NOMO-1 treated with DMSO at 0.1 percent for 48 hours (cell line): ENCODE measurements at regions not wholly inside any gene's neighbourhood (a gene's known extent, or its start where the extent isn't known, plus 50 kb on each side); places are given as distances from the start of the nearest gene placed in this dataset.
"Not testable (repeated sequence)": the region's sequence is repeated elsewhere in the genome, so short reads cannot be mapped to it uniquely, and the experiment has no call there.

Source experiments
- DNase-seq: peaks from one replicate; lab custom pipeline; 2025; ENCODE audit not compliant: unreplicated experiment; lab: John Stamatoyannopoulos, UW

DNA sequence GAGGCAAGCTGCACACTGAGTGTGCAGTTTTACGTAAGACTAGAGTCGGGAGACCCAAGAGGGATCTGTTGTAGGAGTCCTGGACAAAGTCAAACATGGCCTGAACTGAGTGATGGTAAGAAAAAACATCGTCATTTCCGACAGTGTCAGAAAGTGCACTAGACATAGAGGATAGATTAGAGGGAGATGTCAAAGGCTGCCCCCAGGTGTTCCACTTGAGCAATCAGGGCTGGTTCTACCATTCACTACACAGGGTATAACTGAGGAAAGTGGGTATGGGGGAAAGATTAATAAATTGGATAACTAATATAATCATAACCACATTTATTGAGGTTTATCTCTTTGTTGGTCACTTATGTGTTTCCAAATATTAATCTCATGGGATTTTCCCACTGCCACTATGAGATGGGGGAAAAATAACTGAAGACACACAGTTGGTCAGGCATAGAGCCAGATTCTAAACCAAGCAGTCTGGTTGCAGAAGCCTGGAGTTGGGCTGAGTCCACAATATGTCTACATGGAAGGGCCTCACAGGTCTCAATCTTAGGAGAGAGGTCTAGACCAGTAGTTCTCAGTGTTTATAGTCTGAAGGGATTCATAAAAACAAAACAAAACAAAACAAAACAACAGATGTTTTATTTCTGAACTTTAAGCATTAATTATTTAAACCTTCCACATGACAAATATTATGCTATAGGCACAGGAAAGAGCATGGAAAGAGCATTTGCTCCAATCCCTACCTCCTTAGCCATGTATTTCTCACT lies 766.5 kb downstream of the NTRK3 start:
- no peak for DNase-seq

DNA sequence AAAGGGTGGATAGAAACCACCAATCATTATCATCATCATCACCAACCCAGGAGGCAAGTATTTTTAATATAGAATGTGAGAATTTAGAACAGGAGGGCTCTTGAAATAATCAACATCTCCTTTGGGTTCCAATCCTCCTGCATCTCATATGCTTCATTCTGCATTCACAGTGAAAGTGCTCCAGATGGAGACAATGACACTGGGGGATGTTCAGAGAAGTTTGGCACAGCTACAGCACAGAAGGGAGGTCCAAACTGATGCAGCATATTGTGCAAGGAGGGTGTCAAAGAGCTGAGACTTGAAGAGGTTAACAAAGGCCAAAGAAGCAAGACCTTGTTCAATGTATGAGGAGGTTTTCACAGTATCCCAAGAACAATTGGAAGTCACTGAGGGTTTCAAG lies 767.1 kb downstream of the NTRK3 start:
- DNase-seq = no peak

DNA sequence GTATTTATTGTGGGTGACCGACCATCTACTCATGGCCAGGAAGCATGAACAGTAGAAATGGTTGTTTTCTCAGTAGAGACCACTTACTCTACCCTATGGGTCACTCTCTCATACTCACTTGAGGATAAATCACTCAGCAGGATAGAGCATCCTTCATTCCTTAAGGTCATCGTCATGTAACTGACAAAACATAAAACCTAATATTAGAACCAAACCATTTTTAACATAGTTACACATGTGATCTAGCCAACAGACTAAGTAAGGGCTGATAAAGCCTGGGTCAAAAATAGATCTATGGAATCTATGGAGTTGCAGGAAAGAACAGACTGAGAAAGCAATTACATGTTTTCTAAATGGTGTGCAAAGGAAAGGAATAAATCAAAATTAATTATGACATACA lies 769.1 kb downstream of the NTRK3 start:
- DNase-seq = no peak

DNA sequence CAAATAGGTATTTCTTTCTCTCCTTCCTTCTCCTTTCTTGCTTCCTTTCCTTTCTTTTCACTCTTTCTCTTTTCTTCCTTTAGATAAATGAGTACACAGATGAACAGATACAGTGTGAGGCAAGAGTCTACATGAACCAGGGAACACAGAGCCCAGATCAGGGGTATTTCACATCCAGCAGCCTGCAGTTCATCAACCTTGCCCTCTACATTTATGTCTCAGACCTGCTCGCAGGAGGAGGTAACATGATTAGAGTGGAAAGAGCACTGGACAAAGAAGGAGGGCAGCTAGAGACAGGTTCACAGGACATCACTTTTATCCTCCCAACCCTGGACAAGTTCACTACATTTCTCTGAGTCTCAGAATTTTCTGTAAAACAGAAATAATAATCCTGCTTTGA lies 773.1 kb downstream of the NTRK3 start:
- no peak for DNase-seq

DNA sequence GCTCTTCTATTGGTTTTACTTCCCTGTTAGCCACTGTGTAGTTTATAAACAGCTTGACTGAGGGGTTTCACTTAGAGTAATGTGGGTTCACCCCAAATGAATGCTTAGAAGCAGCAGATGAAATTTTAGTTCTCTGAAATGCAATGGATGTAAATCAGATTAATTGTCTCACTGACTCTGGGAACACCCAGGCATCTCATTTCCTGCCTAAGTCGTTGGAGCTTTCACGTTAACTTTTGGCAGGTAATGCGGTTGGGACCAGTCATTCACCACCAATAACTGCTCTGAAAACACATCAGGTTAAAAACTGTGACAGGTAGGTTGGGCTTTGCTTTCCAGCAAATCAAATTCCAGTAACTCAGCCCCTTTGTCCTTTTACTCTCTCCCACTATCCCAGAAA lies 775.4 kb downstream of the NTRK3 start:
- no peak for DNase-seq

DNA sequence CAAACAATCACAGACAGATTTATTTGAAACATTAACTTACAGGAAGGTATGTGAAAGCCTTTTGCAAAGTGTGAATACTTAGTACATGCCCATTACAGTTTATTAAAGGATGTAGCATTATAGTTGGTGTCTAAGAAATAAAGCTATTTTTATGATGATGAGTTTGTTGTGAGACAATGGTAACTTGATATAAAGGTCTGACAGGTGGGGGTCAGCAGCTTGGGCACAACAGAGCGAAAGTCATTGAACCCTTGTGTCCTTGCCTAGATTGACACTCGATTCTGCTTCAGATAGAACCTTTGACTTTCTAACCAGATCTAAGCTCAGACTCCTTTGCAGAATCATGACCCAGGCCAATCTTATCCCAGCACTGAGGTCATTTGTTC lies 777.9 kb downstream of the NTRK3 start:
- no peak for DNase-seq

DNA sequence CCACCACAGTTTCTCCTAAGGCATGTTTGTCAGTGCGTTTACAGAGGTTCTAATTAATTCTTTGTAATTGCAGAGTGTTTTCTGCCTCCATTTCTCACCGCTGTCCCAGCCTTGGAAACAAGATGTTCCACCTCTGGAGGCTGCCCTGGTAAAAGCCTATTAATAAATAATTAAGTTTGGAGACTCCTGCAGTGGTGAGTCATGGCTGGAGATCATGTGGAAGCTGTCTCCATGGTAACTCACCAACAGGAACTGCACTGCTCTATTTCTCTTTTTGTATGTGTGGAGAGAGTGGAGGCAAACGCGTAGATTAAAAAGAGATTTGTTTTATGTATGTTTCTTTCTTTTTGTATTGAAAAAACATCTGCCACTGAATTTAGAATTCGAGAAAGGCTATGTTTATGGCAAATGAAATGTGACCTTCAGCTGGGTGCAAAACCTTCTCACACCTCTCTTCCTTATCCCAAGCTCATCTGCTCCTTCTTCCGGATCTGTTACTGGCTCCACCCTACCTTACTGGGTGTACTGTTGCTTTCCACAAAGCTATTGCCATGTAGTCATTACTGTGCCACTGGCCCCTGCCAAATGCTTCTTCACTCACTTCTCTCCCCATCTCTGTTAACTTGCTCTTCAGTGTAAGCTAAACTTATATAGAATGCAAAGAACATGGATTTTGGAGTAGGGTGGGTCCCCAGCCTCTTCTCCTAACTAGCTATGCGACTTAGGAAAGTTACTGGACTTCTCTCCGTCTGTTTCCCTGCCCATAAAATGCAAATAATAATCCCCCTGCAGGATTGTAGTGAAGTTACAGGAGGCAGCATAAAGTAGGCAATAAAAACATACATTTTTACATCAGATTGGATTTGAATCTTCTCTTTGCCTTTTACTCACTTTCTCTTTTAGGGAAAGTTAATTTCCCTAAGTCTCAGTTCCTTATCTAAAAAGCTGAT lies 778.5 kb downstream of the NTRK3 start:
- DNase-seq = peak; percentile 67

DNA sequence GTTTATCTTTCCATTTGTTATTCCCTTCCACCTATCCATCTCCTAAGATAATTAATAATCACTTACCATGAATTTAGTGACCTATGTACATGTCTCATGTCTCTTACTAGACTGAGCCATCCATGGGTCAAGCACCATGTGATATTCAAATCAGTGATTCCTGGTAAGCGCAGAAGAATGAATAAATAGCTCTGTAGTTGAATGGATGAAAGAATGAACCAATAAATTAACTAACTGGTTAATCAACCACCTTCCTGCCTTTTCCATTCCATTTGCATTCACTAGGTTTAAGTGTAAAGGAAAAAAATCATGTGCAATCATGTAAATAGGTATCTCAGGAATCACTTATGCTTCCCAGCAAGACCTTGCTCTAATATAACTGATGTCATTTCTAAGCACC lies 779.5 kb downstream of the NTRK3 start:
- DNase-seq = no peak

DNA sequence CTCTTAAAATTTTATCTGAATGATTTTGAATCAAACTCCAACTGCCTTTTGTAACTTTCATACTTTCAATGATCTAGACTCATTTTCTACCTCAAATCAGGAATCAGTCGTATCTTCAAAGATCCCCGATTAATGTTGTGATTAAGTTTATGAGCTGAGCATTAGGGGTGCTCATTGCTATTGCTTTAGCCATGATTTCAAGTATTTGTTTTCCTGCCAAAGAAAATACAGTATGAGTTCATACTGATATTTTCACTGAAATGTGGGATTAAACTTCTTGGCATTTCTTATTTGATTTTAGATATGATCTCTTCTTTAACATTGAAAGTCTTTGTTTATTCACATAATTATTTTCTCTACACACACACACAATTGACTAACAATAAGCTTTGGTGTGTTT lies 785.6 kb downstream of the NTRK3 start:
- DNase-seq = no peak

DNA sequence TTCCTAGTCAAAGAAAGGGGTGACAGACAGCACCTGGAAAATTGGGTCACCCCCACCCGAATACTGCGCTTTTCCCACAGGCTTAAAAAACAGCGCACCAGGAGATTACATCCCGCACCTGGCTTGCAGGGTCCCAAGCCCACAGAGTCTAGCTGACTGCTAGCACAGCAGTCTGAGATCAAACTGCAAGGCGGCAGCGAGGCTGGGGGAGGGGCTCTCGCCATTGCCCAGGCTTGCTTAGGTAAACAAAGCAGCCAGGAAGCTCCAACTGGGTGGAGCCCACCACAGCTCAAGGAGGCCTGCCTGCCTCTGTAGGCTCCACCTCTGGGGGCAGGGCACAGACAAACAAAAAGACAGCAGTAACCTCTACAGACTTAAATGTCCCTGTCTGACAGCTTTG lies 792.6 kb downstream of the NTRK3 start:
- DNase-seq = not testable (repeated sequence)

DNA sequence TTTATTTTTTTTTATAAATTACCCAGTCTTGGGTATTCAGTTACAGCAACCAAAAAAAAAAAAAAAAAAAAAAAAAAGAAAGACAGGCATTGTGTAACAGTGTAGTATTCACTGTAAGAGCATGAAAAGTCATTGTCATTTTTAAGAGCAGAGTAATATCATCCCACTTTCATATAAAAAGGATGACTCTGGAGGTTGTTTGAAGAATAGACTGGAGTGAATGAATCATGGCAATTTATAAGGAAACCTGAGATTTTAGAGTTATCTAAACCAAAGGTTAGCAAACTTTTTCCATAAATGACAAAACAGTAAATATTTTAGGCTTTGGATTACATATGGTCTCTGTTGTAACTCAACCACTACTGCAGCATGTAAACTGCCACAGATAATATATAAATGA lies 794.9 kb downstream of the NTRK3 start:
- no peak for DNase-seq

DNA sequence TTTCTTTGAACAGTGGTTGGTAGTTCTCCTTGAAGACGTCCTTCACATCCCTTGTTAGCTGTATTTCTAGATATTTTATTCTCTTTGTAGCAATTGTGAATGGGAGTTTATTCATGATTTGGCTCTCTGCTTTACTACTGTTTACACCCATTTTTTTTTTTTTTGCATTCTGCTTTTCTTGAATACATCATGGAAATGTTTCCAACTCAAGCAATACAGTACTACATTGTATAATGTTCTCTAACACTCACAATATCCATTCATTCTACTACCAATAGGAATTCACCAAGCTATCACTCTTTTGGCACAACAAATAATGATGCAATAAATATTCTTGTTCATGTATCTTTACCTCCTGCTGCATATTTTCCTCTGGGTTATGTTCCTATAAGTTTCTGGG lies 801.7 kb downstream of the NTRK3 start:
- DNase-seq = no peak

DNA sequence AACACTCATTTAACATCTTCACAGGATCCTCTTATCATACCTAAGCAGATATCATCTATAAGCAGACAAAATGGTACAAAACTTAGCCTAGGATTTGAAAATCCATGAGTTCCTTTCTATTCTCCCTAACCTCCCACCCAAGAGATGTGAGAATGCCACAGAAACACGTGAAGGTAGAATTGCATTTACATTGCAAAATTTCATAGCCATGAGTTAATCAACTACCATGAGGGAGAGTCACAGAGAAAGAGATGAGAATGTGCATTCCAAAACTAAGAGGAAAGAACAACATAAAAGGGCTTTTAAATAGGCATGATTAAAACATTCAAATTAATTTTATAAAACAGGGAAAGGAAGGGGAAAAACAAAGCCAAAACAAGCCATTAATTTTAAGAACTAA lies 806.2 kb downstream of the NTRK3 start:
- no peak for DNase-seq

DNA sequence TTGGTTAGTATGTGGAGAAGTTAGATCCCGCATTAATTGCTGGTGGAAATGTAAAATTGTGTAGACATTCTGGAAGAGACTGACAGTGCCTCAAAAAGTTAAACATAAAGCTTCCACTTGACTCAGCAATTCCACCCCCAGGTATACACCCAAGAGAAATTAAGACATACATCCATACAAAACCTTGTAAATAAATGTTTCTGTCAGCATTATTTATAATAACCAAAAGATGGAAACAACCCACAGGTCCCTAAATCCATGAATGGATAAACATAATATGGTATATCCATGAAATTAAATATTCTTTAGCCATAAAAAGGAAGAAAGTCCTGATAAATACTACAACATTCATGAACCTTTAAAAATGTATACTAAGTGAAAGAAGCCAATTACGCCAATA lies 817.4 kb downstream of the NTRK3 start:
- no peak for DNase-seq

DNA sequence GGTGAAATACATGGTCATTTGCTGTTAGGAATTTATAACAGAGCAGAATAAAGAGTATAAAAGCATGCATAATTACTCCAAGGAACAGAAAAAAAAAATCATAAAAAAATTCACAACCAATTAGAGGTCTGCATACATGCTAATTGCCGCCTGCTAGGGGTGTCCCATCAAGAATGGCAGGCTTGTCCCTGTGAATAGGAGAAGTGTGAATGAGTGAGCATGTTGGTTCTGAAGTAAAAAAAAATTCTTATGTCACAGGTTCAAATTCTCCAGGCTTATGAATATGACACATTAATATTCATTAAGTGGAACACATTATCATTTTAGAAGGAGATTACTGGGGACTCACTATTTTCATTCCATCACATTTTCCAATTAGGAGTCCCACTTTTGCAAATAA lies 822.7 kb downstream of the NTRK3 start:
- peak; percentile 18 for DNase-seq

DNA sequence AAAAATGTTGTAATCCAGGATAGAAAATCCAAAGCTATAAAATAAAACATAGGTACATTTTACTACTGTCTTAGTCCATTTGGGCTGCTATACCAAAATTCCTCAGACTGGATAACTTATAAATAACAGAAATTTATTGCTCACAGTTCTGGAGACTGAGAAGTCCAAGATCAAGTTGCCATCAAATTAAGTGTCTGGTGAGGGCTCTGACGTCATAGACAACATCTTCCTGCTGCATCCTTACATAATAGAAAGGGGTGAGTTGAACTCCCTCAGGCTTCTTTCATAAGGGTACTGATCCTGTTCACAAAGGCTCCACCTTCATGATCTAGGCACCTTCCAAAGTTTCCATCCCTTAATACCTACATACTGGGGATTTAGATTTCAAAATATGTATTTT lies 826.8 kb downstream of the NTRK3 start:
- no peak for DNase-seq

DNA sequence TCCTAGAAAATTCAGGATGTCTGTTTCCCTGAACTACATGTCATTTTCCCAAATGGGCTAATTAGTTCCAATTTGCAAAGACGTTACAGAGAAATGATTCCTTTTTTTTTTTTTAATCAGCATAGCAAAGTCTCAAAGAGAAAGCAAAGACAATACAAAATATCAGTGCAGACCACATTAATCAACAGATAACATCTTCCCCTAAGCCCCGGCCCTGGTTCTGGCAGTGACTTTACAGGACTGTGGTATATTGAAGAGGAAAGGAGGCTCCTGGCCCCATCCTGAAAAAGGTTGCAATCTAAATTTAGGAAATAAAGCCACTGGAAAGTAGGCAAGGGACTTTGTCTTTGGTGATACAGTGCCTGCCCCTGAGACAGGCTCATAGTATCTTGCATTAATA lies 836.5 kb downstream of the NTRK3 start:
- DNase-seq = no peak

DNA sequence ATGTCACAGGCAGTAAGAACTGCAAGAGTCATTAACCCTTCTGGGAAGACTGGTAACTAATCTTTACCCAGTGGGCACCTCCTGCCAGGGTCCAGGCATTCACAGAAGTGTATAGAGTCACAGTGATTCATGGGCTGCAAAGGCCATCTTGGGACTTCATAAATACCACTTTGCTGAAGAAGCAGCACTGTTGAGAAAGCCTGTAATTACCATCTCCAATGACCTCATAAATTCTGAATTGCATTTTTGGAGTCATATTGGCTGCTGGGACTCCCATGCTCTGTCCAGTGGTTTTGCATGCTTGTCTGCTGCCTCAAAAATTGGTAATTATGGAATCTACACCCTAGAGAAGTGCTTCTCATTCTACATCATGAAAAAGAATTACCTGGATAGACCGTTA lies 837.2 kb downstream of the NTRK3 start:
- no peak for DNase-seq

DNA sequence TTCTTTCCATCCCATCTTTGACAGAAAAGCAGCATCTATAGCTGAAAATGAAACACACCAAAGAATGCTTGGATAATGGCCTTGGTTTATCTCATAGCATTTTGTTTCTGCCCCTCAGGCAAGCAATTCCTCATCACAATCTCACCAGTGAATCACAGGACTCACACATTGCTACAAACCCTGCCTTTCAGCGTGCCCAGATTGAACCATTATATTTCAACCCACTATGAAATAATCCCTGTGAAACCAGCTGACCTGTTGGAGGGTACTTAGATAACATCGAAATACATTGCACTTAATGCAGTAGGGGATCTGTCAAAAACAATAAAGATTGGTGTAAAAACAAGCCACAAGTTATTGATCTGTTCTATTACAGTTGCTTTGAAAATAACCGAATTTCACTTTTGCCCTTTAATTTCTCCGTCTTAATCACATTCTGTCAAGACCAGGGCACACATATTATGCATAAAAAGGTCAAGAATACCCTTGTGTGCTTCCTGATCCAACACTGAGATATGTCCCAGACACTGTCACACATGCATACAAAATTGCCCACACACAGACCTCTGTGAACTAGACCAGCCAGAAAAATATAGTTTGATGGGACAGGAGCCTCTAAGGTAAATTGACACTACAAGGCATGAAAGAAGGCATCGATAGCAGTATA lies 839.8 kb downstream of the NTRK3 start:
- DNase-seq = no peak

DNA sequence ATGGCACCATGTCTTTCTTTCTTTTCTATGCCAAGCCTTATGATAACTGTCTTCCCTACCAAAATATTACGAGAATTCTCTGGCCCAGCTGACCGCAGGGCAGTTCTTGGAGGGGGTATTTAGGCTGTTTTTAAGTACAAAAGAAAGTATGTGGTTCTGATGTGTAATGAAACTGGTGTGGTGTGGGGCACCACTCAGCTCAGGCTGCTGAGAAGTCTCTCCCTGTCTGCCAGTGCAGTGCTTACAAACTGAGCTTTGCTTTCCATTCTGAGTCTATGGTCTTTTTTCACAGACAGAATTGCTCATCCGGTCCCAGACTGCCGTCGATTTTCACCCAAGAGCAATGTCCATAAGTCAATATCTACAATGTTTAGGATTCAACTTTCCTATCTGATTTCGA lies 847.6 kb downstream of the NTRK3 start:
- DNase-seq = no peak

DNA sequence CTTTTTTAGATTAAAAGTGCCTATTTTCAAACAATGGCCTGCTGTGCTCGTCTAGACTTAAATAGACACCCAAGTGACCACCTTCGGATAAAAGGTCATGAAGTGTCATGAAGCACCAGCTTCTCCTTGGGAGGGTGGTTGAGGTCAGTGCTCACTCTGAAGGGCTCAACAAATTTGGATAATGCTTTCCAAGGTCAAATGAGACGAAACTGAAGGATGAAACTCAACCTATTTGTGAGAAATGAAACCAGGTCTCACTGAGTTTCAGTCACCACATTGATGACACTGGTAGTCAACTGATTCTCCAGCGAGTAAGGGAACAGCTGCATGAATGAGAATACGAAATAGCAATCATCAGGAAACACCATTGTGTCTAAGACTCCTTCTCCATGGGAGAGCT lies 852.6 kb downstream of the NTRK3 start:
- no peak for DNase-seq

DNA sequence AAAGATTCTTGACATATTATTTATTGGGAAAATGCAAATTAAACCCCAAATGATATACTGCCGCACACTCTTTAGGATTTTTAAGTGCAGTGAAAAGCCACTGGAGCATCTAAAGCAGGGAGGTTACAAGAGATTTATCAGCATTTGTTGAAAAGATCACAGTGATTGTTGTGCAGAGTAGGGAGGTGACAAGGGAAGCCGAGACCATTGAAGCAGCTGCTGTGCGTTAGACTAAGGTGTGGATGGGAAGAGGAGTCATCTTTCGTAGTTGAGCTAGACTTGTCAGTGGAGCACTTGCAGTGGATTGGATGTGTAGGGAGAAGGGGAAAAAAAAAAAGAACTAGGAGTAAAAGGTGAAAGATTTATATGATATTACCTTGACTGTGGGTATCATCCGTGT lies 854.6 kb downstream of the NTRK3 start:
- DNase-seq = no peak
